H1 (cell line): ENCODE measurements at regions not wholly inside any gene's neighbourhood (a gene's known extent, or its start where the extent isn't known, plus 50 kb on each side); places are given as distances from the start of the nearest gene placed in this dataset.
"Not testable (repeated sequence)": the region's sequence is repeated elsewhere in the genome, so short reads cannot be mapped to it uniquely, and the experiment has no call there.

Source experiments
- CTCF ChIA-PET: fragments of 300-600 bp; sonication (Branson Sonifier 250); formaldehyde crosslinking; loops from one replicate; lab custom pipeline; 2021; ENCODE audit not compliant: partially characterized antibody; lab: Charles Lee
- POLR2A ChIA-PET: fragments of 300-600 bp; sonication (Branson Sonifier 250); formaldehyde crosslinking; loops from one replicate; lab custom pipeline; 2021; ENCODE audit warnings: inconsistent platforms; ENCODE audit not compliant: partially characterized antibody; lab: Charles Lee
- DNase-seq, 2 experiments: peaks; one replicate each; pipeline versions ENCODE4 v3.0.0 to v3.0.0-alpha.2; 2010 to 2022; ENCODE audit warnings: low spot score in 2 of 2, low read depth in 1 of 2, mixed read lengths in 1 of 2
- FAIRE-seq: peaks from 2 replicates; lab custom pipeline; 2011; peaks lifted over from hg19 to GRCh38; lab: Jason Lieb, UNC
- H2AFZ ChIP-seq: 2 replicates; pipeline ENCODE4 v1.8.1; 2012; ENCODE audit warnings: low read length, inconsistent platforms
- H2AK5ac ChIP-seq: 2 replicates; pipeline ENCODE4 v1.6.1; 2013; ENCODE audit warnings: low read depth, low read length
- H2BK120ac ChIP-seq: replicated peaks from 2 replicates; pipeline ENCODE3; 2013; ENCODE audit warnings: low read depth, low read length, inconsistent platforms
- H2BK12ac ChIP-seq: 2 replicates; pipeline ENCODE4 v1.6.1; 2013; ENCODE audit warnings: low read depth, low read length
- H2BK15ac ChIP-seq: 2 replicates; pipeline ENCODE4 v1.6.1; 2013; ENCODE audit warnings: low read length
- H2BK20ac ChIP-seq: 2 replicates; pipeline ENCODE4 v1.6.1; 2013; ENCODE audit warnings: low read length
- H2BK5ac ChIP-seq: 2 replicates; pipeline ENCODE4 v1.6.1; 2013; ENCODE audit warnings: low read depth, low read length
- H3K14ac ChIP-seq: 2 replicates; pipeline ENCODE4 v1.6.1; 2013; ENCODE audit warnings: inconsistent platforms; ENCODE audit not compliant: insufficient read length
- H3K18ac ChIP-seq: 2 replicates; pipeline ENCODE4 v1.6.1; 2013; ENCODE audit warnings: low read length; ENCODE audit errors: extremely low read depth
- H3K23ac ChIP-seq: 2 replicates; pipeline ENCODE4 v1.6.1; 2013; ENCODE audit warnings: inconsistent platforms; ENCODE audit not compliant: insufficient read length
- H3K23me2 ChIP-seq: 2 replicates; pipeline ENCODE4 v1.6.1; 2013; ENCODE audit warnings: low read depth, low read length
- H3K27ac ChIP-seq: 2 replicates; pipeline ENCODE4 v1.6.1; 2011; ENCODE audit warnings: low read depth, low read length, inconsistent platforms
- H3K27me3 ChIP-seq, 4 experiments: replicated peaks in 1 of 4; 1 replicate in 1 of 4; 2 replicates in 3 of 4; pipeline versions ENCODE4 v1.6.1 to v1.8.1; 2011 to 2013; ENCODE audit warnings: low read length in 3 of 4, mild to moderate bottlenecking in 3 of 4, inconsistent platforms in 2 of 4, mixed read lengths in 2 of 4, moderate library complexity in 1 of 4; ENCODE audit not compliant: control insufficient read depth in 3 of 4, insufficient read depth in 3 of 4; ENCODE audit errors: extremely low read depth in 1 of 4
- H3K36me3 ChIP-seq, 4 experiments: 2 replicates each; pipeline versions ENCODE4 v1.6.1 to v1.8.1; 2011 to 2013; ENCODE audit warnings: mild to moderate bottlenecking in 4 of 4, low read length in 3 of 4, moderate library complexity in 2 of 4, control low read depth in 1 of 4, inconsistent platforms in 1 of 4; ENCODE audit not compliant: insufficient read depth in 4 of 4, control insufficient read depth in 2 of 4
- H3K4ac ChIP-seq: replicated peaks from 2 replicates; pipeline ENCODE3; 2013; ENCODE audit warnings: low read length, low read depth, mixed read lengths, inconsistent platforms; ENCODE audit not compliant: insufficient read length
- H3K4me1 ChIP-seq, 4 experiments: replicated peaks in 1 of 4; 1 replicate in 1 of 4; 2 replicates in 3 of 4; pipeline versions ENCODE4 v1.6.1 to v1.8.1; 2011 to 2013; ENCODE audit warnings: low read length in 3 of 4, inconsistent platforms in 2 of 4, mixed read lengths in 1 of 4; ENCODE audit not compliant: insufficient read depth in 4 of 4, control insufficient read depth in 3 of 4
- H3K4me2 ChIP-seq, 2 experiments: 2 replicates each; pipeline versions ENCODE4 v1.6.1 to v1.8.1; 2011 to 2013; ENCODE audit warnings: low read depth in 2 of 2, low read length in 2 of 2, control low read depth in 1 of 2, inconsistent platforms in 1 of 2, mild to moderate bottlenecking in 1 of 2; ENCODE audit not compliant: insufficient read depth in 1 of 2
- H3K4me3 ChIP-seq, 4 experiments: fragments of 200-600, 300-600 bp in 1 of 4; sonication (generic), shearing (Covaris generic), sonication (Bioruptor Twin) in 1 of 4; 2 replicates each; pipeline versions ENCODE4 v1.5.1 to v1.8.1; 2011 to 2016; ENCODE audit warnings: low read length in 4 of 4, low read depth in 3 of 4, control low read depth in 2 of 4, inconsistent platforms in 2 of 4, mild to moderate bottlenecking in 2 of 4, mixed read lengths in 1 of 4, moderate library complexity in 1 of 4; ENCODE audit not compliant: insufficient read depth in 2 of 4; ENCODE audit errors: extremely low read depth in 1 of 4
- H3K56ac ChIP-seq: replicated peaks from 2 replicates; pipeline ENCODE3; 2013; ENCODE audit warnings: low read depth, mild to moderate bottlenecking, mixed read lengths, low read length, inconsistent platforms; ENCODE audit not compliant: insufficient read length
- H3K79me1 ChIP-seq: 2 replicates; pipeline ENCODE4 v1.6.1; 2013; ENCODE audit warnings: low read depth, low read length, control low read depth
- H3K79me2 ChIP-seq, 2 experiments: 2 replicates each; pipeline versions ENCODE4 v1.6.1 to v1.8.1; 2012 to 2013; ENCODE audit warnings: low read length in 2 of 2, mild to moderate bottlenecking in 2 of 2, inconsistent platforms in 1 of 2; ENCODE audit not compliant: insufficient read depth in 2 of 2, control insufficient read depth in 1 of 2
- H3K9ac ChIP-seq, 4 experiments: replicated peaks in 1 of 4; 1 replicate in 1 of 4; 2 replicates in 3 of 4; pipeline versions ENCODE4 v1.6.1 to v1.8.1; 2011 to 2013; ENCODE audit warnings: low read depth in 3 of 4, low read length in 3 of 4, control low read depth in 2 of 4, mild to moderate bottlenecking in 2 of 4, moderate library complexity in 2 of 4, inconsistent platforms in 1 of 4; ENCODE audit errors: extremely low read depth in 1 of 4
- H3K9me3 ChIP-seq, 2 experiments: 2 replicates each; pipeline versions ENCODE4 v1.6.1 to v1.8.1; 2012 to 2013; ENCODE audit warnings: mild to moderate bottlenecking in 2 of 2, moderate library complexity in 2 of 2, control low read depth in 1 of 2, inconsistent platforms in 1 of 2, low read depth in 1 of 2, low read length in 1 of 2, mixed read lengths in 1 of 2; ENCODE audit not compliant: insufficient read depth in 2 of 2
- H4K20me1 ChIP-seq, 2 experiments: replicated peaks in 1 of 2; 2 replicates each; pipeline versions ENCODE3 to v1.8.1; 2011 to 2013; ENCODE audit warnings: inconsistent platforms in 2 of 2, low read length in 2 of 2, mild to moderate bottlenecking in 1 of 2; ENCODE audit not compliant: insufficient read depth in 2 of 2, control insufficient read depth in 1 of 2
- H4K5ac ChIP-seq: 2 replicates; pipeline ENCODE4 v1.6.1; 2013; ENCODE audit warnings: low read length, low read depth, mixed read lengths, inconsistent platforms; ENCODE audit not compliant: insufficient read length
- H4K8ac ChIP-seq: 2 replicates; pipeline ENCODE4 v1.8.0; 2013; ENCODE audit warnings: mild to moderate bottlenecking, moderate library complexity, low read length, inconsistent platforms; ENCODE audit not compliant: insufficient read depth; ENCODE audit errors: extremely low read depth
- H4K91ac ChIP-seq: replicated peaks from 2 replicates; pipeline ENCODE3; 2013; ENCODE audit warnings: low read length, mixed read lengths, inconsistent platforms; ENCODE audit not compliant: insufficient read length
- POLR2AphosphoS5 ChIP-seq: IDR thresholded peaks from 2 replicates; pipeline ENCODE4 v1.6.1; 2011; ENCODE audit warnings: low read depth, low read length
- WGBS, 2 experiments: shearing (Covaris generic) in 1 of 2; methylation state at CpG; one replicate each; pipeline versions ENCODE4 v1.1.6 to v1.1.7; 2013 to 2015; ENCODE audit warnings: low lambda C conversion rate in 2 of 2, mixed read lengths in 2 of 2, inconsistent platforms in 1 of 2, low coverage in 1 of 2, missing lambda C conversion rate in 1 of 2; ENCODE audit not compliant: insufficient replicate concordance in 2 of 2, insufficient coverage in 1 of 2, insufficient read length in 1 of 2; ENCODE audit errors: extremely low coverage in 1 of 2, missing lambda C conversion rate in 1 of 2; 5-methylcytosine and 5-hydroxymethylcytosine counted together

GRCh38 chr1:98552576-98553074, 108.9 kb upstream of the SNX7 start:
- CTCF ChIA-PET: interaction anchor here (0.9 kb wide), 1 partner anchor 13 kb away, joined by 3 read pairs; no protein-coding TSS in a partner anchor
- not testable (repeated sequence) for H4K5ac ChIP-seq, H3K27ac ChIP-seq

More at GRCh38 chr1:98552576-98553074, 108.9 kb upstream of the SNX7 start:
- not testable (repeated sequence) for H3K79me2 ChIP-seq, H2AK5ac ChIP-seq, H3K18ac ChIP-seq, H4K91ac ChIP-seq, DNase-seq, H3K27me3 ChIP-seq, H2BK120ac ChIP-seq, H3K9me3 ChIP-seq, H3K4me1 ChIP-seq, H2BK12ac ChIP-seq, H4K20me1 ChIP-seq, H3K4me3 ChIP-seq, H3K23ac ChIP-seq, H4K8ac ChIP-seq, H2AFZ ChIP-seq, FAIRE-seq, H3K14ac ChIP-seq, H3K23me2 ChIP-seq
- 0 out of 4 replicates have a peak overlapping the region, but pooled peaks of 1 of the 2 experiments have one; percentile 31 for H3K4me2 ChIP-seq
- peak; percentile 75 for TF ChIP-seq POLR2AphosphoS5
- TF ChIP-seq, all 59 proteins: peak for 1; not testable (repeated sequence) for 58
- H3K79me1 ChIP-seq, H3K9ac ChIP-seq, H2BK5ac ChIP-seq, H2BK20ac ChIP-seq, H3K36me3 ChIP-seq, H3K56ac ChIP-seq, POLR2A ChIA-PET, H2BK15ac ChIP-seq, H3K4ac ChIP-seq: not testable (repeated sequence)
- 74% methylated on average over 5 of the region's 5 CpGs; no CpG with 5 or more reads in 1 of the 2 experiments for WGBS, 2 experiments
